HG03565 (cell line): ENCODE measurements at regions not wholly inside any gene's neighbourhood (a gene's known extent, or its start where the extent isn't known, plus 50 kb on each side); places are given as distances from the start of the nearest gene placed in this dataset.

Source experiments
- ATAC-seq: cut with Tn5 transposase; IDR thresholded peaks from one replicate; pipeline ENCODE4 v1.9.1; 2021; ENCODE audit warnings: mild to moderate bottlenecking, moderate library complexity; ENCODE audit not compliant: unreplicated experiment

DNA sequence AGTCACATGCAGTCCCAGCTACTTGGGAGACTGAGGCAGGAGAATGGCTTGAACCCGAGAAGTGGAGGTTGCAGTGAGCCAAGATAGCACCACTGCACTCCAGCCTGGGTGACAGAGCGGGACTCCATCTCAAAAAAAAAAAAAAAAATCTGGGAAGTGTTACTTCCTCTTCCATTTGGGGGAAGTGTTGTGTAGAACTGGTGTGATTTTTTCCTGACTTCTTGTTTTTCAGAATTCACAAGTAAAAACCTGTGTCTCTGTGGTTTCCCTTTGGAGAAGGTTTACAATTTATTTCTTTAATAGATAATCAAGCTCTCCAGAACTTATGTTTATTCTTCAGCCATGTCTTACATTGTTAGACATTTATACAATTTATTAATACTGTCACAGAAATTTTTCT, 396.1 kb downstream of the BRD1 start:
- no peak for ATAC-seq

DNA sequence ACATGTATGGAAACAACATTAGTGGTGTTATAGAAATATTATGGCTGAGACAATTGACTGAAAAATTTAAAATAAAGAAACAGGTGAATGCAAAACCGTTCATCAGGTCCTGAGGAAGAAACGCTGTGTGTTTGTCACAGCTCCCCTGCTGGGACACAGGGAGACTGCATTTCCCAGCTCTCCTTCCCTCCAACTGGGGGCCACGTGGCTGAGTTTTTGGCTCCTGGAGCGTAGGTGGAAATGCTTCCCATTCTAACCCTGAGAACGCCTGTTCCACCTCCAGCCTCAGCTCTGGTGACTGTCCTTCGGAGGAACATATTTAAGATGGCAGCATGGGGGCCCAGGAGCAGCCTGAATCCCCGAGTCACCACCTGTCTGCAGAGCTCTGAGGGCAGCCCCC, 398.6 kb downstream of the BRD1 start:
- ATAC-seq: no peak

DNA sequence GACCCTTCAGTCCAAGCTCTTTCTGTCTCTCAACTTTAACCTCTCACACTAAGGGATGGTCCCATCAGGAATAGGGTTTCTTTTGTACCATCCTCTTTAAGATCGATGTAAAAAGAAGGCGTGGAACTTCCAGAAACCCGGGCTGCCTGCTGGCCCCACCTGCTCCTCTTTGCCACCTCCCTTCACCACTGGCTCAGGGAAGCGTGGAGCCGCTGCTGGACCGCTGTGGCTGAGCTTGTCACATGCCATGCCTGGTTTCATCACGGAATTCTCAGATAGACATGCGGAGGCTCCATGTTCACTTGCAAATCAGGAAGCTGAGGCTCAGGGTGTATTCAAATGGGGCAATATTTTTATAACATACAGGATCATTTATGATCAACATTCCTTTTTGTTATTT, 399.7 kb downstream of the BRD1 start:
- no peak for ATAC-seq

DNA sequence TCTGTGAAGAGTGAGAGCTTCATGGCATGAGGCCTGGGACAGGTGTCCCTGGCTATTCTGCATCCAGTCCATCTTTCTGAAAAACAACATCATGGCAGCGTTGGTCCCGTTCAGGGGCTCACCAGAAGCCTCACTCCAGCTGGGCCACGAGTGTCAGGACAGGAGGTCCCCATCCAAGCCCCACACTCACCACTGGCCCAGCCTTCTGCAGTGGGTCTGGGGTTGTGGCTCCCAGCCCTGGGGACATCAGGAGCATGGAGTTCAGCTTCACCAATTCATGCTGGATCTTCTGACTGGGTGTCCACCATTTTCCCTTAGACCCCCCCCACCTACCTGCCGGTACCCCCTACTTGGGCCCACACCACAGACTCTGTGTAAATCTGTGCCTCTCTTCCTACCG, 400.3 kb downstream of the BRD1 start:
- ATAC-seq: no peak

DNA sequence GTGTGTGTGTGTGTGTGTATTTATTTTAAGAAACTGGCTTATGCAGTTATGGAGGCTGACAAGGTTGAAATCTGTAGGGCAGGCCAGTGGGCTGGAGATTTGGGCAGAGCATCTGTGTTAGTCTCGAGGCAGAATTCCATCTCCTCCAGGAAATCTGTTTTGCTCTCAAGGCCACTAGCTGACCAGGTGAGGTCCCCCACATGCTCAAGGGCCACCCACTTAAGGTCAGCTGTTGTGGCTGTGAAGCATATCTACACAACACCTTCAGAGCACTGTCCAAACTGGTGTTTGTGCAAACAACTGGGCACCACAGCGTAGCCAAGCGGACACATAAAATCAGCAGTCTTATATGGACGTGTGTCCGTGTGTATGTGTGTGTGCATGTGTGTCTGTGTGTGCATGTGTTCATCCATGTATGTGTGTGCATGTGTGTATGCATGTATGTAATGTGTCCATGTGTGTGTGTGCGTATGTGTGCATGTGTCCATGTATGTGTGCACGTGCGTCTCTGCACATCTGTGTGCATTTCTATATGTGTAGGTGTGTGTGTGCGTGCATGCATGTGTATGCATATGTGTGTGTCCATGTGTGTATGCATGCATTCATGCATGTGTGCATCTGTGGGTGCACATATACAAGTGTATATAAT, 400.9 kb downstream of the BRD1 start:
- ATAC-seq: no peak

DNA sequence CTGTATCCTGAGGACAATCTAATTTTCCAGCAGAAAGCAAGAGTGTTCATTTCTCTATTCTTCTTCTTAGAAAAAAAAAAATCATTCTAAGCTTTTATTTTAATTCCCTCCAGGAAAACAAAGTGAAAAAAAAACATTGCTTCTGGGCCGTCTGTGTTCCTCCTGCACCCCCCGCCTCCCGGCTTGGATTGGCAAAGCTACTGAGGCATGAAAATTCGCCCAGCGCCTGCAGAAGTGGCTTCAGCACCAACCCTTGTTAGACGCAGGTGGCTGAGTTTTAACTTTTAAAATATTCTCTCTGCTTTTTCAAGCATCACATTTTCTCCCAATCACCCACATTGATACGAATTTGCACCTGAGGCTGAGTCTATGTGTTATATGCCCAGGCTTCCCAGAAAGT, 401.6 kb downstream of the BRD1 start:
- ATAC-seq: no peak

DNA sequence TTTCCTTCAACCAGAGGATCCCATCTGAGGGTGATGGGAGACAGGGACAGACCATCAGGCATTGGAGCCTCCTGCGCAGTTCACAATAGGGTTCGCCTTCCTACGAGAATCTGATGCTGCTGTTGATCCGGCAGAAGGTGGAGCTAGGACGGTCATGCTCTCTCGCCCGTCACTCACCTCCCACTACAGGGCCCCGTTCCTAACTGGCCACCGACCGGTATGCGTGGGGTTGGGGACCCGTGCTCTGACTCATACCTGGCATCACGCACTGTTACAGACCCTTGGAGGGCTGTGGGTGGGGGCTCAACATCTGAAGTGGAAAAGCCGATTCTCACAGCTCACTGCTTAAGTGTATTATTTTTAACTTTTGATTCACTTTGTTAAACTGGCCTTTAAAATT, 402.3 kb downstream of the BRD1 start:
- ATAC-seq: no peak

DNA sequence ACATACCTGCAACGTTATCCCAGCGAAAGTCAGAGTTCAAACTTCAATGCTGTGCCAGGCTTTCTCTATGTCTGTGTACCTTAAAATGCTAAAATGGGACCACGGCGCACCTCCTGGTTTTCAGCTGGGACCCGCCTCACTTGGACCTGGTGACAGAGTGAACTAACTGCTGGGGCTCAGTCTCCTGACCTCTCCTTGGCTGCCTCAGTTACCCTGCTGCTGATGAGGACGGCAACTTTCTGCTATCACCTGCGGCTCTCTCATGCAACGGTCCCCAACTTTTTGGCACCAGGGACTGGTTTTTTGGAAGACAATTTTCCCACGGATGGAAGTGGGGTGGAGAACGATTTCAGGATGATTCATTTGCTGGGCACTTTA, 402.8 kb downstream of the BRD1 start:
- no peak for ATAC-seq

DNA sequence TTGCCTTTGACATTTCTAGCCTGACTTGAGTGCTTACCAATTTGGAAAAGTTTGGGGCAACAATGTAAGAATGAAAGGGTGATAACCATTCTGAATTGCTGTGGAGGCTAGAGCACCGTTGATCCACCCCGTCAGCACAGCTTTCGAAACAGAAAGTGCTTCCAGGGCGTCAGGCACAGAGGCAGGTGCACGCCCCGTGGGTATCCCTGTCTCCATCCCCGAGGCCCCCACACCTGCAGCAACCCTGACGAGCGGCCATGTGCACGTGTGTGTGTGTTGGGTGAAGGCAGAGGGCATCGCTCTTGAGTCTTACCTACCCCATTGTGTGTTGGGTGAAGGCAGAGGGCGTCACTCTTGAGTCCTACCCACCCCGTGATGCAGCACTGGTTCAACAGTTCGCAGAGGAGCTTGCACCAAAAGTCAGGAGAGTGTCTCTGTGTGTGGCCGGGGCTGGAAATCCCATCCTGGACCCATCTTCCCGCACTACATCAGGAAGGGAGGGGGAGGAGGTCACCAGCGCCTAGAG, 404.5 kb downstream of the BRD1 start:
- ATAC-seq: no peak

DNA sequence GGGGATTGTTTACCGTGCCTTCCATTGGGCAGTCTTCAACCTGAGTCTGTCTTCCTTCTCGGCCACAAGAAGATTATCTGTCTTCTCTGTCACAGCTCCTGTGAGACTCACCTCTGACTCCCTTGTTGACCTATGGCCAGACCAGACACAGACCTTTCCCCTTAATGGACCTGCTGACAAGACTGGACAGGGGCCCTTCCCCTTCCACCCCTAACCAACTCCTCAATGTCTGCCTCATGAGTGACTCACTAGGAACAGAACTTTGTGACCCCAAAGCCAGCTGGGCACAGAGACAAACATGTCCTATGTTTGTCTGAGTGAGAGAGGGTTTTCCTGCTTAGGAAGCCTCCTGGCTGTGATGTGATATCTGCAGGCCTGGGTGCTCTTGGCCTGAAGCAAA, 405.0 kb downstream of the BRD1 start:
- ATAC-seq: no peak

DNA sequence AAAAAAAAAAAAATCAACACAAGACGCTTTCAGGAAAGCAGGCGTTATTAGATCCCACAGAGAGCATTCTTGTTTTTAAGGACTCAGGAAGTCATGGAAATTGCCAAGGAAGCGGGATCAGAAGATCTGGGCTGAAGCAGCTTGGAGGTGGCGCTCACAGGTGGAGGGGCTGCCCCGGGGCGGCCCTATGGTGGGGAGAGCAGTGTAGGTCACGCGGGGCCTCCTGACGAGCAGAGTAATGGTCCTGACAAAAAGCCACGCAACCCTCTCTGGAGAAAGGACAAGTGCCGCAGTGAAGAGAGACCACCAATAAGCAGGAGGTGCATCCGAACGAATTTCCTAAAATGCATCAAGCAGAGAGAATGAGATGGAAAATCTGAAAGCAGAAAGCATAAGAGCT, 407.0 kb downstream of the BRD1 start:
- ATAC-seq: no peak

DNA sequence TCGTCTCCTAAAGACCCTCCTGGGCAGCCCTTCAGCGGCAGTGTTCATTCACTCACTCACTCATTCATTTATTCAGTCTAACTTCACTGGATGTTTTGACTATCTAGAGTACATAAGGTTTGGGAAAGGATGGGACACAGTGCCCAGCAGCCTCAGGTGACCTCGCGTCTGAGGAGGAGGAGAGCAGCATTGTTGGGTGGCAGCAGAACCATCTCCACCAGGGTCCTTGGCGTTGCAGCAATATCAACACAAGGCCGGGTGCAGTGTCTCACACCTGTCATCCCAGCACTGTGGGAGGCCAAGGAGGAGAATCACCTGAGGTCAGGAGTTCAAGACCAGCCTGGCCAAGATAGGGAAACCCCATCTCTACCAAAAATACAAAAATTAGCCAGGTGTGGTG, 408.0 kb downstream of the BRD1 start:
- no peak for ATAC-seq

DNA sequence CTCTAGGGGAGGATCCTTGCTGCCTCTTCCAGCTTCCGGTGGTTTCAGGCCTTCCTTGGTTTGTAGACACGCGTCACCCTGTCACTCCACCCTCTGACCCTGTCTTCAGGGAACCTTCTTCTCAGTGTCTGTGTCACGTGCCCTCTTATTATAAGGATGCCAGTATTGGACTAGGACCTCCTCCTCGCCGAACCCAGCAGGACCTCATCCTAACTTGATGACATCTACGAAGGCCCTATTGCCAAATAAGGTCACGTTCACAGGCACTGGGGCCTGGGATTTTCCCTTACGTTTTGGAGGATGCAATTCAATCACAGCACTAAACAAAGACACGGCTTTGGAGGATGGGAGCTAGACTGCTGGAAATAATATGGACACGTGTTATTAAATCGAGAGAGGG, 408.7 kb downstream of the BRD1 start:
- ATAC-seq: no peak

DNA sequence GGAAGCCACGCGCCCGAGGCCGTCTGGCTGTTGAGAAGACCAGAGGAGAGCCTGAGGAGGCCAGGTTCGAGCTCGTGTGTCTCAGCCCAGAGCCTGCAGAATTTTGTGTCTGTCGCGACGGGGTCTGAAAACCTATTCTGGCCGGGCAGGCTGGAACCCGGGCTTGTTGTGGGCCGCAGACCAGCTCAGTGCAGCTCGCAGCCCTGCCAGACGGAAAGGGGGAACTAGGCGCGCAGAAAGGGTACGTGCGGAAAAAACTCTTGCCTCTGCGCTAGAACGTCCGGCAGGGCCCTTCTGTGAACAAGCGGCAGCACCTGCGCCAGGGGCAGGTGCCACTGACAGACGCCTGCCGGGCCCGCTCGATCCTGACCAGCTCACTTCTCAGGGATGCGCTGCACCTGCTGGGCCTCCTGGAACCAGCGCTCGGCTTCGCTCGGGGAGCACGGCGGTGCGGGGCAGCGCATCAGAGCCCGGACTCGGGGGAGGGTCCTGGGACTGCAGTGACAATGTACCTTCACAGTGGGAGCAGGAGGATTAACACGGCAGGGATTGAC, 409.3 kb downstream of the BRD1 start:
- no peak for ATAC-seq

DNA sequence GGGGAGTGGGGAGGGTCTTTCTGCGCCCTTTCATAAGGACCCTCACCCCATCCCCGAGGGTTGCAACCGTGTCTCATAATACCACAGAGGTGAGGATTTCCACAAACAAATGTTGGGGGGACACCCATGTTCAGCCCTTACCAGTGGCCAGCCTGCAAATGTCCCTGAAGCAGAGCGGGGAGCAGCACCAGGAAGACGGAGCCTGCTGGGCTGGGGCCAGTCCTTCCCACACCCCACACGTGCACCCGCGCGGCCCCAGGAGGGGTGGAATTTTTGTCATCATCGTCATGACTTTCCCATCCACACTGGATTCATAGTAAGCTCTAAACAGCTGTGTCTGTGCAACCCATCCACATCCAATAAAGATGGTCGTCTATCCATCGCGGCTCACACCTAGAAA, 409.8 kb downstream of the BRD1 start:
- no peak for ATAC-seq

DNA sequence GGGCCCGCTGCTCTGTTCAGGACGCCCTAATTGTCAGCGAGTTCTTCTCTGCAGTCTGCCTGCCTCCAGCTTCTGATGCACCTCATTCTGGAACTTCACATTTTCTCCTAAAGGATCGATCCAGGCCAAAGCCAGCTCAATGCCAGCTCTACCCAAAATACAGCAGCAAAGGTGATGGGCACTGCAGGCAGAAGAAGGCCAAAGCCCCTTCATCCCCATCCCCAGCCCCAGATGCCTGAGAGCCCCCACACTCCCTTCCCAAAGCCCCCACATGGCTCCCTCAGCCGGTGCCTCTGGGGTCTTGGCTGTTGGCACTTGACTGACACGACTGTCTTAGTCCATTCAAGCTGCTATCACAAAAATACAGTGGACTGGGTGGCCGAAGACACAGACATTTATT, 410.3 kb downstream of the BRD1 start:
- ATAC-seq: no peak

DNA sequence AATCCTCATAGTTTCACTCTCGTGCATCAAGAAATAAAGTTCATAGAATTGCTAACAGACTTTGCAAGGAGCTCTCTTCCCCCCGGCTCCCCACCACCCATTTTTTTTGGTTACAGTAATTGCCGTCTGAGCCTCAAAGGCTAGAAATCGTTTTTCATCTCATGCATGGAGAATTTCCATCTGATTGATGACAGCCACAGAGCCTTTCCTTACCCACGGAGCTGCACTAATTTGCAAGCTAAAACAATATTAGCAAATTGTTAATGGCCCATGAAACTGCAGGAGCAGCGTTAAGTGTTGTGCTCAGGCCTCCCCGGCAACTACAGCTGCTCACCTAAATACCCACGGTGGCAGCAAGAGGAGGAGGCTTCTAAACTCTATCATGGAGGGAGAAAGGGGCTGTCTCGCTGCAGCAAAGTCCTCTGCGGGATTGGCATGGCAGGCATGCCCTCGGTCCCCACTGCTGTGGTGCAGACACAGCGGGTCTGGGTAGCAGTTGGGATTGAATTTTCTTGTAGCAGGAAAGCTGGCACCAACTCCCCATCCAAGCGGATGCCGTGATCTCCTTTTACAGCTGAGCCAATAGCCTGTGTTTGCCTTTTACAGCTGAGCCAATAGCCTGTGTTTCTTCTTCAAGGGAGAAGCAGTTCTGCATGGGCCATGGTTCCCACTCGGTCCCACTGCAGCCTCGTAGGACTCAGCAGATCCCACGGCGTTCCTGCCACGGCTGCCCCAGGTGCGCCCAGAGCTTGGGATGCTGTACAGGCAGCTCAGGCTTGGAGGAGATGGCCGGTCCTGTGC, 412.3 kb downstream of the BRD1 start:
- no peak for ATAC-seq

DNA sequence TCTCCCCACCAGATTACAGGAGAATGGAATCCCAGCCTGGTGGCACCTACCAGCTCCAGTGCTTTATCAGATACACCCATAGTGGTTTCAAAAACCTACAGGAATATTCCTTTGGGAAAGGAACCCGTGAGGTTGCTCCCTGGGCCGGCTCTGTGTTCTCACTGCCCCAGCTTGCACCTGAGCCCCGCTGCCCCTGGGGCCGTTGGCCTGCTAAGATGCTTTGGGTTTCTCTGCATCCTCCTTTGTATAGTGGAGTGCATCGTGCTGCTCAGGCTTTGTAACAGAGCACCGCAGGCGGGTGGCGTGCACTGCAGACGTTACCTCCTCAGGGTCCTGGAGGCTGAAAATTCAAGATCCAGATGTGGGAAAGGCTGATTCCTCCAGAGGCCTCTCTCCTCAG, 414.1 kb downstream of the BRD1 start:
- ATAC-seq: no peak

DNA sequence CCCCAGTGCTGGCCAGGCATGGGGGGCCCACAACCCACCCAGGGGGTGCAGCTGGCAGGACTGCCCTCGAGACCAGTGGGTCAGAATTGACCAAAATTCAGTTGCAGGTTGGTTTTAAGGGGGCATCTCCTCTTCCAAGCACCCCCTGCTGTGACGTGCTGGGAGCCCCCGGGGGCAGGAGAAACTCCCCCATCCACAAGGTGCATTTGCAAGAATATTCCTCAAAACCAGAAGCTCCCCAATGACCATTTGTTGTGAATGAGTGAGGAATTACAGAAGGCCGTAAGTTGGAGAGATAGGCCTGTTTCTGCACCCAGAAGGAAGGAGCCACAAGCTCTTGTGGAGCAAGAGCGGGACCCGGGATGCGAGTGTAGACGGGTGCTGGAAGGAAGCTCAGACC, 414.5 kb downstream of the BRD1 start:
- no peak for ATAC-seq

DNA sequence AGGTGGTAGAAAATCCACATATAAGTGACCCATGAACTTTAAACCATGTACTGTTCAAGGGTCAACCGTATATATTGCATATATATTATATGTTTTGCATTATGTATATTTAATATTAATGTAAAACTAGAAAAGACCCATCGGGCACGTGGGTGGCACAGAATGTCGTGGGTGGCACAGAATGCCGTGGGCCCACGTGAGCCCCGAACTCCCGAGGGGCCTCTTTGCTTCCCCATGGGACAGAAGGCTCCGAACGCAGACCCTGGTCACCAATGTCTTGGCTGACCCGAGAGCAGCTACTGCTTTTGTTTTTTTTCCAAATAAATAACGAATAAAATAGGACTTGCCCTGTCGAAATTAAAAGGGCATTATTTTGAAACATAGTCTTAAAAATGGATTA, 415.4 kb downstream of the BRD1 start:
- ATAC-seq: no peak

DNA sequence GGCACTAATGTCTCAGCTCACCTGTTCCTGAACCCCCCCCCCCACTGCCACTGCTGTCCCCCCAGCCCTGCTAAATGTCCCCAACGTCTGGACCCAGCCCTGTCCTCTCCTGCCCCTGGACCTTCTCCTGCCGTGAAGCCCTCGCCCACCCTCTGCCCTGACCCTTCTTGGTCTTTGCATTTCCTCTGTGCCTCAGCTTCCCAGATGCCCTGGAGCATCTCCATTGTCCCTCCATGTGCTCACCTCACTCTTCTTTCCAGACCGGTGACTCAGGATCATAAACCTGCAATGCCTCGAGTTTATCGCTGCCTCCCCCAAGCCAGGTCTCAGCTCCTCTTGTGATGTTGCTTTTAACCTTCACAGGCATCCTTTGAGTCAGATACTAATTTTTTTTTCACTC, 416.4 kb downstream of the BRD1 start:
- ATAC-seq: no peak

DNA sequence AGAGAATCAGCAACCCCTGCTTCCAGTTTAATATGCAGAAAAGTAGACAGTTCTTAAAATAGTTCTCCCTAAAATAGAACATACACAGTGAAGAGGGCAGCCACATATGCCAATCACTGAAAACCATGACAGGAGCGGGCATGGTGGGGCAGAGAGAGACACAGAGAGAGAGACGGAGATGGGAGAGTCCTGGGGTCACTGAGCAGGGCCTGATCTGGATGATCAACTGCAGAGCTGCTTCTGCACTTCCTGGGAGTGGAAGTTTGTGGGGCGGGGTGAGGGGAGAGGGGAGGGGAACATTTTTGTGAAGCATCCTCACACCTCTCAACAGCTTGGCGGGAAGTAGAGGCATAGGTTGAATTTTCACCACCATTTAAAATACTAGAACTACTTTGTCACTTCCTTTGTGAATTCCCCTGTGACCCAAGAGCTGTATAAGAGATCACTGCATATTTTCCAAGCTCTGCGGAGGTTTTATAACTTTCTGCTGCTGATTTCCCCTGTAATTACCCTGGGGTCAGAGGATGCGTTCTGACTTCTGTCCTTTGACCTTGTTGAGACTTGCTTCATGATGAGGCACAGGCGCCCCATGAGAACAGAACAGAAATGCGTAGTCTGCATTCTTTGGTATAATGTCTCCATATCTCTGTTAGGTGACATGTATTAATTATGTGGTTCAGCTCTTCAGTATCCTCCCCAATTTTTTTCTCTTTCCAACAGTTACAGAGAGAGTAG, 419.4 kb downstream of the BRD1 start:
- no peak for ATAC-seq
